Epithelial cell of esophagus (primary cell): ENCODE measurements at regions not wholly inside any gene's neighbourhood (a gene's known extent, or its start where the extent isn't known, plus 50 kb on each side); places are given as distances from the start of the nearest gene placed in this dataset.

Source experiments
- DNase-seq: peaks from one replicate; pipeline ENCODE4 v3.0.0; 2010; ENCODE audit warnings: low read depth
- H3K4me3 ChIP-seq: 2 replicates; pipeline ENCODE4 v1.5.1; 2011; ENCODE audit warnings: mild to moderate bottlenecking, low read length, control low read depth
- TF ChIP-seq, protein P1 (sequence below): IDR thresholded peaks from 2 replicates; pipeline ENCODE4 v1.5.1; 2011; ENCODE audit warnings: low read depth, mild to moderate bottlenecking, low read length, control low read depth, inconsistent platforms; ENCODE audit not compliant: insufficient read depth; ENCODE audit errors: missing control alignments

GRCh38 chr3:194817936-194818335 lies 132.3 kb downstream of the FAM43A start:
- no peak for DNase-seq
- TF ChIP-seq, protein P1, sequence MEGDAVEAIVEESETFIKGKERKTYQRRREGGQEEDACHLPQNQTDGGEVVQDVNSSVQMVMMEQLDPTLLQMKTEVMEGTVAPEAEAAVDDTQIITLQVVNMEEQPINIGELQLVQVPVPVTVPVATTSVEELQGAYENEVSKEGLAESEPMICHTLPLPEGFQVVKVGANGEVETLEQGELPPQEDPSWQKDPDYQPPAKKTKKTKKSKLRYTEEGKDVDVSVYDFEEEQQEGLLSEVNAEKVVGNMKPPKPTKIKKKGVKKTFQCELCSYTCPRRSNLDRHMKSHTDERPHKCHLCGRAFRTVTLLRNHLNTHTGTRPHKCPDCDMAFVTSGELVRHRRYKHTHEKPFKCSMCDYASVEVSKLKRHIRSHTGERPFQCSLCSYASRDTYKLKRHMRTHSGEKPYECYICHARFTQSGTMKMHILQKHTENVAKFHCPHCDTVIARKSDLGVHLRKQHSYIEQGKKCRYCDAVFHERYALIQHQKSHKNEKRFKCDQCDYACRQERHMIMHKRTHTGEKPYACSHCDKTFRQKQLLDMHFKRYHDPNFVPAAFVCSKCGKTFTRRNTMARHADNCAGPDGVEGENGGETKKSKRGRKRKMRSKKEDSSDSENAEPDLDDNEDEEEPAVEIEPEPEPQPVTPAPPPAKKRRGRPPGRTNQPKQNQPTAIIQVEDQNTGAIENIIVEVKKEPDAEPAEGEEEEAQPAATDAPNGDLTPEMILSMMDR: no peak
- H3K4me3 ChIP-seq: no peak overlapping the region

DNA sequence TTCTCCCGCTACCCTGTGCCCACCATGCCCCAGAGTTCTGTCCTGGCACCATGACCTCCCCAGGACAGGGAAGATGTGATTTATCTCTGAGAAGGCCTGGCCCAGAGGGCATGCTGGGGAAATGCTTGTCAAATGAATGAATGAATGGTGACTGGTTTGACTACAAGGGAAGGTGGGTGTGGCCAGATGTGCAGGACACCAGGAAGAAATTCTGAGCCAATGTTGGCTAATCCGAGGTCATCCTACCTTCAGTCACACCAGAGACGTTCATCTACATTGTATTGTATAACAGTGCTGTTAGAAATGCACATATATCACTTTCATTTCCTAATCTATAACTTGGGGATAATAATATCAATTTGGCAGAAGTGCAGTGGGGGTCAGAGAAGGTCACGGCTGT lies 138.4 kb downstream of the FAM43A start:
- peak; percentile 31 for DNase-seq
- TF ChIP-seq, protein P1: no peak
- H3K4me3 ChIP-seq: no peak overlapping the region

- no peak for DNase-seq
- TF ChIP-seq, protein P1: no peak
- no peak overlapping the region for H3K4me3 ChIP-seq
These were observed 139.0 kb downstream of the FAM43A start for GRCh38 chr3:194824701-194825111.

DNA sequence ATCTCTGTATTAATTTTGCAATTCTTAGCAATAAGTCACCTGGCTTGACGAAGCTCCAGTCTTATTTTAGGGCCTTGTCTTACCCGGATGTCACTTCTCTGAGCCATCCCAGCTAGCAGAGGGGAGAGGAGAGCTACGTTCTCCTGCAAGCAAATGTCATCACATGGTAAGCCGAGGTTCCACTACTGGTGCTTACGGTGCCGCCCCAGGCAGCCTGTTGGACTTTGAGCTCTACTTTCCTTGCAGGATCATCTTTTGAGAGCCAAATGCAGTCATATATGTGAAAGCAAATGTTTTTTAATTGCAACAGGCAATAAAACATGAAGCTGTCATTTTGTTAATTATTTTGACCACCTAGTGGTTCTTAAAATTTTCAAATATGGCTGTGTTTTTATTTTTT lies 140.9 kb downstream of the FAM43A start:
- TF ChIP-seq, protein P1: no peak
- H3K4me3 ChIP-seq: no peak overlapping the region
- no peak for DNase-seq

GRCh38 chr3:194827486-194827885 lies 141.8 kb downstream of the FAM43A start:
- DNase-seq: no peak
- TF ChIP-seq, protein P1: no peak
- H3K4me3 ChIP-seq: no peak overlapping the region

DNA sequence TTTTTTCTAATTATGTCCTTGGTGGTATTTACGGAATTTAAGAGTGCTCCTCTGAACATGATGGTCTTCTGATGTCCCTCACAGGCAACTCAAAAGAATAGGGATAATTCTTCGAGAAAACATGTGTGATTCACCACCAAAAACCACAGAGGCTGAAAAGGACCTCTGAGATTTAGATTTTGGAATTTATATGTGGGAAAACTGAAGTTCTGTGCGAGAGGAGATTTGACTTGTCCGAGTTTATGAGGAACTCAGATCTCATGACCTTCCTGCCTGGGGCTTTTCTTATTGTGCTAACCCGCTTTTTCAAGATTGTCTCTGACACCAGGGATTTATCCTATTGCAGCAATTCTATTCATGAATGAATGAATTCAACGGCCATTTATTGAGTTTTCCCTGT lies 142.4 kb downstream of the FAM43A start:
- no peak overlapping the region for H3K4me3 ChIP-seq
- TF ChIP-seq, protein P1: no peak
- DNase-seq: no peak

DNA sequence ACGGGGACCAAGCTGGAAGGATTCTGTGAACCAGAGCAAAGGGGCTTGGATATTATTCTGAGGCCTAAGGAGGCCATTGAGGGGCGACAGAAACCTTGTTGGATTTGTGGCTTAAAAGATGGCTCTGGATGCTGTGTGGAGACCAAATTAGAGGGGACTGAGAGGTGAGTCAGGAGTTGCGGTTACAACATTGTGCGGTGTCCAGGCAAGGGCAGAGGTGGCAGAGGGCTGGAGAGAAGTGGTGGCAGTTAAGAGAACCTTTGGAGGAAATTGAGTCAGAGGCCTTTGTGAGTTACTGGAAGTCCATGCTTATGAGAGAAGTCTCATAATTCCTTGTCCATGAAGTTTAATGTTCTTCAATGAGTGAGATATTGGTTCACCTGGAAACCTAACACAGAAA lies 143.2 kb downstream of the FAM43A start:
- DNase-seq: no peak
- TF ChIP-seq, protein P1: no peak
- no peak overlapping the region for H3K4me3 ChIP-seq
